NK-92 treated with Interleukin-12 subunit alpha and Interleukin-12 subunit beta, amount 100 ng/mL, for 24 hours (cell line): ENCODE measurements at regions not wholly inside any gene's neighbourhood (a gene's known extent, or its start where the extent isn't known, plus 50 kb on each side); places are given as distances from the start of the nearest gene placed in this dataset.
"Not testable (repeated sequence)": the region's sequence is repeated elsewhere in the genome, so short reads cannot be mapped to it uniquely, and the experiment has no call there.

Source experiments
- DNase-seq: peaks from one replicate; lab custom pipeline; 2025; lab: John Stamatoyannopoulos, UW

DNA sequence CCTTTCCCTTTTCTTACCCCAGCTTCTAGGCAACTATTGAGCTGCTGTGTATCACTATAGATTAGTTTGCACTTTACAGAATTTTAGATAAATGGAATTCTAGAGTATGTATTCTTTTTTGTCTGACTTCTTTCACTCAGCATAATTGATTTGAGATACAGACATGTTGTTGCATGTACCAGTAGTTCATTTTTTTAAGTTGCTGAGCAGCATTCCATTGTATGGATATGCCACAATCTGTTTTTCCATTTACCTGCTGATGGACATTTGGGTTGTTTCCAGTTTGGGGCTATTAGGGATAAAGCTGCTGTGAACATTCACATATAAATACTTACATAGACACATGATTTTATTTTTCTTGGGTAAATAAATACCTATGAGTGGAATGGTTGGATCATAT lies 135.7 kb downstream of the IGF1 start:
- DNase-seq = no peak

DNA sequence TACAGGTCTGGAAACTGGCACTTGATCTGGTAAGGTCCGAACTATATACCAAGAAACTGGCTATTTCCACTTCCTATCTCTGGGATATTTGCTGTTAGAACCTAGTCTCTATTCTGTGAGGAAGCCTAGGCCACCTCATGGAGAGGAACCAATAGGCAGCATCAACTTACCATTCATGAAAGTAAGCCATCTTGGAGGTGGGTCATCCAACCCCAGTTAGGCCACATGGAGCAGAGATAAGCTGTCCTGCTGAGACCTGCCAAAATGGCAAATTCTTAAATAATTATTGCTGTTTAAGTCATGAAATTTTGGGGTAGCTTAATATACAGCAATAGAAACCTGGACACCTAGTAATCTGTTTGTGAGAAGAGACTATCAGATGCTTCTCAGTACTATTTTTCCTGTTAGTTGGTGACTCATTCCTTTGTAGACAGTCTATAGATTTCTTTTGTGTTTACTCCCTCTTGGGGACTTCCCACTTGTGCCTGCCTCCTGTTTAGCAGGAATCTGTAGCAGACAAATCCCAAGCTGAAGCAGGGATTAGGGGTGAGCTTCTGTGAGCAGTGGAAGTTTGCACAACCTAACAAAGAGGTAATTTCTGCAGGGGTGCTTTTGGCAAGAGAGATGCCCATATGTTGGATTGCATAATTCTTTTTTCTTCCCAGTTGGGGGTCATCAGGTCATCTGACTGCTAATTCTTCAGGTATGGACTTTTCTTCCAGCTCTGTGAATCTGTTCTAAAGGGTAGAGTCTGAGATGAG lies 136.8 kb downstream of the IGF1 start:
- DNase-seq = no peak

DNA sequence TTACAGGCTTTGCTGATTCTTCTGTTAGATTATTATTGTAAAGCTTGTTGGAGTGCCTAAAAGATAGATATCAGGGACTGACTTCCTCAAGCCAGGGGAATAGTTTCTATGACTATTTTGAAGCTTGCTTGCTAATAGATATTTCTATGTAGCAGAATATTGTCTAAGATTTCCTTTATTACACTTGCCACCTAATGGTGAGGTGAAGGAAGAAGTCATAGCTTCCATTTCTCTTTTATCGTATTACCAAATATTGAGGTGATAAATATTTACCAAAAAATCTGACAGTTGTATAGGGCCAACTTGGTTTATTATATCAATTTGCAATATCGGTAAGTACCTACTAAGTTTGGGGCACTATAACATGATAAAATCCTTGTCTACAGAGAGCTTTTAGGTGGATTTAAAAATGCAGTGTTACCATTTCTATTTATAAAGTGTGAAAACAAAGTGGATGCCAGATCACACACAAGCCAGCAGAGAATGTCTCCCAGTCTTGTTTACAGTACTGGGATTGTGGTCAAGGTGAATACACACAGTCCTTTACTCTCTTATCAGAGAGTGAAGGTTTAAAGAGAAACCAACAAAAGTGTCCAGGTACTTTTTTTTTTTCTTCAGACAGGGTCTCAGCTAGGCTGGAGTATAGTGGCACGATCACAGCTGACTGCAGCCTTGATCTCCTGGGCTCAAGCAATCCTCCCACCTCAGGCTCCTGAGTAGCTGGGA lies 137.9 kb downstream of the IGF1 start:
- no peak for DNase-seq

DNA sequence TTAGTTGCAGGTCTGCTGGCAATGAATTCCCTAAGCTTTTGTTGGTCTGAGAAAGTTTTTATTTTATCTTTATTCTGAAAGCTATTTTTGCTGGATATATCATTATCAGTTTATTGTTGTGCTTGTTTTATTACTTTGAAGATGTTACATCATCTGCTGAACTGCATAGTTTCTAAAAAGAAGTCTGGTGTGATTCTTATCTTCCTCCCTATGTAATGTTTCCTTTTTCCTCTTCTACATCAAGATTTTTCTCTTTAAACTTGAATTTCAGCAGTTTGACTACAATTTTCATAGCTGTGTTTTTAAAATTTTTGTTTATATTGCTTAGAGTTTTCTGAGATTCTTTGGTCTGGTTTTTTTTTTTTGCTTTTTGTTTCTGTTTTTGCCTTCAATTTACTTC lies 137.1 kb upstream of the PMCH start:
- DNase-seq = no peak

DNA sequence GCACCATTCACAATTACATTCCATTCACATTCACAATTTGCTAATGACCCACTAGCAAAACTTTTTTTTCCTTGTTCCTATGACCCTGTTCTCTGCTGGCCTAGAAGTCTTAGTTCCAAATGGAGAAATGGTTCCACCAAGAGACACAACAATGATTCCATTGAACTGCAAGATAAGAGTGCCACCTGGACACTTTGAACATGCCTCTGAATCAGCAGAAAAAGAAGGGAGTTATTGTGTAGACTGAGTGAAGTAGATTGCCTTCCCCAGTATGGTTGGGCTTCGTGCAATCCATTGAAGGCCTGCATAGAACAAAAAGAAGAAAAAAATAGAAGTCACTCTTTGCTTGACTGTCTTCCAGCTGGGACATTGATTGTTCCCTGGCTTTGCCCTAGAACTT lies 133.8 kb upstream of the PMCH start:
- DNase-seq = no peak

DNA sequence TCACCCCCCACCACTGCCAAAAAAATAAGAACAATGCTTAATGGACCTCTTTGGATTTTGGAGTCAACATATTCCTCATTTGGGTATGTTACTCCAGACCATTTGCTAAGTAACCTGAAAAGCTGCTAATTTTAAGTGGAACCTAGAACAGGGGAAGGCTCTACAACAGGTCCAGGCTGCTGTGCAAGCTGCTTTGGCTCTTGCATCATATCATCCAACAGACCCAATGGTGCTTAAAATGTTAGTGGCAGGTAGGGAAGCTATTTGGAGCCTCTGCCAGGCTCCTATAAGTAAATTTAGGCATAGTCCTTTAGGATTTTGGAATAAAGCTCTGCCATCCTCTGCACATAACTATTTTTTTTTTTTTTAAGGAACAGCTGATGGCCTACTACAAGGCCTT lies 132.2 kb upstream of the PMCH start:
- DNase-seq = no peak

DNA sequence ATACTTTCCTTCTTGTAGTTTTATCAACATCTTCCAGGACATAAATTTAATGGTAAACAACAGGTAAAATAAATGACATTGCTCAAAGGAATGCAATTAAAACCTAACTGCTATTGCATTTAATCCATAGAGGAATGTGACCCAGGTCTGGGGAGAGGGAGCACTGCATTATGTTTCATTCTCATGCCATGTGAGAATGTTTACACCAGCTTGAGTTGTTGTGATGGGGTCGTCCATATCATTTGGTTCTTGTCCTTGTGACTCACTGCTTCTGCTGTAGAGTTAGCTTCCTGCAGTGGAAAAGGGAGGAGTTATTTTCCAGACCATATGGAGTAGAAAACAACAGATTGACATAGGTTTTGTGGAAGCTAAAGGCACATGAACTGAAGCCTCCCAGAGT lies 129.3 kb upstream of the PMCH start:
- no peak for DNase-seq

DNA sequence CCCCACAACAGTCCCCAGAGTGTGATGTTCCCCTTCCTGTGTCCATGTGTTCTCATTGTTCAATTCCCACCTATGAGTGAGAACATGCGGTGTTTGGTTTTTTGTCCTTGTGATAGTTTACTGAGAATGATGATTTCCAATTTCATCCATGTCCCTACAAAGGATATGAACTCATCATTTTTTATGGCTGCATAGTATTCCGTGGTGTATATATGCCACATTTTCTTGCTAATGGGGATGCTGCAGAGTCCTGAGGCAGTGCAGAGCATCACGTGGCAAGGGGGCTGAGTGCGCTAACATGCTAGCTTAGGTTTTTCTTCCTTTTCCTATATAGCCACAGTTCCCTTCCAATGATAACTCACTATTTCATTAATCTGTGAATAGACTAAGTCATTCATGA lies 127.5 kb upstream of the PMCH start:
- DNase-seq = not testable (repeated sequence)

DNA sequence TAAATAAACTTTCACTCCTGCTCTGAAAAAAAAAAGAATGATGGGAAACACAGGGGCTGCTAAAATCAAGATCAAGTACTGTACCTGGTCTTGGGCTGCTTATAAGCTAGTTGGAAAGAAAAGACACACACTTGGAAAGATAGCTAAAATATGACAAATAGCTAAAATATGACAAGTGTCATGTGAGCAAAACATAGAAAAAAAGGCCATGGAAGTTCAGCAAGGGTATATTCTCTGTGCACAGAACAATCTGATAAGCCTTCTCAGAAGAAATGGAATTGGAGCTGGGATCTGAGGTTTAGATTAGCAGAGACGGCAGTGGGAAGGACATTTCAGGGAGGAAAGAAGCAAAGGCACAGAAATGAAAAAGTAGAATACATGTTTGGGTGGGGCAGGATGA lies 126.2 kb upstream of the PMCH start:
- DNase-seq = no peak

DNA sequence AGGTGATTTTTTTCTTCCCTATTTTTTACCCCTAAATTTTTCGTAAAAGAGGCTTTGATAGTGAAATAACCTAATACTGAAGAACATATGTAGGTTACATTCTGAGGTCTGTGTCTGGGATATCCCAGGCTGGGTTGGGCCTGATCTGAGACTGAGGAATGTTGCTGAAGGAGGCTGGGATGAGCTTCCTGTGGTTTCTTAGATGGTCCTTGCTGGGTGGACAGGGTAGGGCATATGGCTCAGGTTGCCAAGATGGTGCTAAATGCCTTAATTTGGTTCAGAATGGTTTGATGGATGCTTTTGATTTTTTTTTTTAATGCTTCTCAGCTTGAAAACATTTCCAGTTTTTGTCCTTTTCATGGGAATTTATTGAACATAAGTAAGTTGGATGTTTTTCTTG lies 124.6 kb upstream of the PMCH start:
- no peak for DNase-seq

DNA sequence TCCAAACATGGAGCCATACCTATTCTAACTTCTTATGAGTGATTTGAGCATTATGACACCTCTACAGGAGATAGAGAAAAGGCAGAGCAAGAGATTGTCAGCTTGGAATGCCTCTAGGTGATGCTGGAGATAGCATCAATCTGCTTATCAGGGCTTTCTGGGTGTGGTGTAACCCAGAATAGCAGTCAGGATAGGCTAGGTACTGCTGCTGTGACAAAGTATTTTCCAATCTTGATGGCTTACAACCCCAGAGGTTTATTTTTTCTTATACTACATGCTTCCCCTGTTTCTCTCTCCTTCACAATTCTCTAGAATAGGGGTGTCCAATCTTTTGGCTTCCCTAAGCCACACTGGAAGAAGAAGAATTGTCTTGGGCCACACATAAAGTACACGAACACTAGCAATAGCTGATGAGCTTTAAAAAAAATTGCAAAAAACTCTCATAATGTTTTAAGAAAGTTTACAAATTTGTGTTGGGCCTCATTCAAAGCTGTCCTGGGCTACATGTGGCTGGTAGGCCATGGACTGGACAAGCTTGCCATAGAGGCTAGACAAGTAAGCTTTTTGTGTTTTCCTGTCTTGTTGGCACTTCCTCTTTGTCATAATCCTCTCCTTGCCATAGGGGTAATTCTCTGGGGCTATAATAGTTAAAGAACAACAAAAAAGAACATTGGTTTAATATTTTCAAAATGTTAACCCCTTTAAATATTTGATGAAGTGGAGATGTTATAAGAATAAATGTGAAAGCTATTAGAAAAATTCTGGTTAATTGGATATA lies 123.9 kb upstream of the PMCH start:
- DNase-seq = no peak

DNA sequence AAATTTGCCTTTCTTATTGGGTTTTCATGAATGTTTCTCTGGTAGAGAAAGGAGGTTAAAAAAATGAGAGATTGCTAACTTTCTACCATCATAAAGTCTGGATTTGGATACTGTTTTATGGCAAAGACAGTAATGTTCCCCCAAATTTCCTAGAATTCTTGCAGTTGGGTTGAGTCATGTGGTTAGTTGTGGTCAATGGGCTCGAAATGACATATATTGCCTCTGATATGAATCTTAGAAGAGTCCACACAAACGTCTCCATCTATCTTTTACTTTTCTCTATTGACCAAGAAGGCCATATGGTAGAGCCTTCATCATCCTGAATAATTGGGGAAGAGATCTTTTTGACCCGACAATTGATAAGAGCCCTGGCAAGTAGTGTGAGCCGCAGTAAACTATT lies 119.5 kb upstream of the PMCH start:
- no peak for DNase-seq

DNA sequence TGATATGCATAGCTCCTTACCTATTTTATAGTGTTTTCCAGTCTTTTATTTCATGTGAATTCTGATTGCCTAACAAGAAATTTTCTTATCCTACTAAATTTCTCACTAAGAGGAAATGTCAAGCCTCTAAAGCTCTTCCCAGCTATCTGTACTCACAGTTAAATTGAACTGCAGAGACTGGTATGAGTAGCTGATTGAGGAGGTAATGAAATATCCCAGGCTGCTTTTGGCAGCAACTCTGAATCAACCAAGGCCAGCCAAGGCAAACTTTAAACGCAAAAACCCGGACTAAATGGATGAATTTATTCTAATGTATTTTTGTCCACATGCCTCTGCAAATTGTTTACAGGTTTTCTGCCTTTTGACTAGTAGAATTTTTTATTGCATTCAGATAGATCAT lies 119.1 kb upstream of the PMCH start:
- DNase-seq = no peak

DNA sequence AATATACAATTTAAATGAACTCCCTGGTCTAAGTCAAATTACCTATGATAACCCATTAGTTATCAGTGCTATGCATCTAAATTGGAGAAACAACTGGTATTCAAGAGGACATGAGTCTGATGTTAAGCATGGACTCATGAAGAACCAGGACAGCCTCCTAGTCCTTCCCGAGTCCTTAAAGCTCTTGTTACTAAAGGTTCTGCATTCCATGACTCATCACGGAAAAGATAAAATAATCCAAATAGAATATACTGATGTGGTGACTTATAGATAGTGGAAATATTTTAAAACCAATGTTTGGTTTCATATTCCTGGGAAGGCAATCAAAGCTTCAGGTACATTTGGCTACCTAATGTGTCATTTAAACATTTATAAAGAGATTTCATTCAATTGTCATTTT lies 117.2 kb upstream of the PMCH start:
- DNase-seq = no peak

DNA sequence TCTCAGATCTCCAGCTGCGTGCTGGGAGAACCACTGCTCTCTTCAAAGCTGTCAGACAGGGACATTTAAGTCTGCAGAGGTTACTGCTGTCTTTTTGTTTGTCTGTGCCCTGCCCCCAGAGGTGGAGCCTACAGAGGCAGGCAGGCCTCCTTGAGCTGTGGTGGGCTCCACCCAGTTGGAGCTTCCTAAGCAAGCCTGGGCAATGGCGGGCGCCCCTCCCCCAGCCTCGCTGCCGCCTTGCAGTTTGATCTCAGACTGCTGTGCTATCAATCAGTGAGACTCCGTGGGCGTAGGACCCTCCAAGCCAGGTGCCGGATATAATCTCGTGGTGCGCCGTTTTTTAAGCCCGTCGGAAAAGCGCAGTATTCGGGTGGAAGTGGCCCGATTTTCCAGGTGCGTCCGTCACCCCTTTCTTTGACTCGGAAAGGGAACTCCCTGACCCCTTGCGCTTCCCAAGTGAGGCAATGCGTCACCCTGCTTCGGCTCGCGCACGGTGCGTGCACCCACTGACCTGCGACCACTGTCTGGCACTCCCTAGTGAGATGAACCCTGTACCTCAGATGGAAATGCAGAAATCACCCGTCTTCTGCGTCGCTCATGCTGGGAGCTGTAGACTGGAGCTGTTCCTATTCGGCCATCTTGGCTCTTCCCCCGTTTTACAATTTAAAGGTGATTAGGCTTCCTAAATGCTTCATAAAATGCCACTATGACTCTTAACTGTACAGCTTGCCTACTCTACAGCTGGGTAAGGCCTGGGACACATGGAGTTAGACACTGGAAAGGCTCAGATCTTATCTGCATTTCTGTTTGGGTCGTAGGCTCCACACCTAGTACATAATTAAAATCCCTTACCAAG lies 115.7 kb upstream of the PMCH start:
- not testable (repeated sequence) for DNase-seq

DNA sequence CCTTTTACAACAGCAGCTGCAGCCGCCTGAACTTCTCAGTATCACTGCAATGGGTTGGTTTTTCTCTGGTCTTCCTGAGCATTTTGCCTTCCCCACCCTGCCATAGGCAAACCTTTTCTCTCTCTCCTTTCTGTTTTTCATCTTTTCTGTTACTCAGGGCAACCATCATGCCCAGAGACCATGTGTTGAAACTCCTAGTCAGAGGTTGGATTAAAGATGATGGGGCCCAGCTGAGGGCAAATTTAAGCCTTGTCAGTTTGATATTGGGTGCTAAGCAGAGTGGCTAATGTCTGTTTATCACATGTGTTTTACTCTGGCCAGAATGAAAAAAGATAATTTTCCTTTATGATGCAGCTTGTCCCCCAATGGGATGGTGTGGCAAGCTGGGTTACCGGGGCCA lies 107.9 kb upstream of the PMCH start:
- no peak for DNase-seq

DNA sequence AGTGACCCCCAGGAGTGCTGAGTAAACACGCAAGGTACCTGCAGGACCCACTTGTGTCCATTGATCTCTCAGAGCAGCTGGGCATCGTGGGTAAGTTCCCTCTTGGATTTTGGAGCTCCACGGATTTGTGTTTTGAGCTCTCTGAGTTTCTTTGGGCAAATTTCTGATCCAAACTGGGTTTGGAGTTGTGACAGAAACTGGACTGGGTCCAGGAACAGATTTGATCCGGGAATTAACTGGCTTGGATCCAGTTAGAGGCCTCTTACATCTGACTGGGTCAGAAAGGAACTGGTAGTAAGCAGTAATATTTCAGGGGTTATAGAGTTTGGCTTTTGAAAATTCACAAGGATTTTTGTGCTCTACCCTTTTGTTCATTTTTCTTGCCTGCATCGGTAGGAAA lies 107.0 kb upstream of the PMCH start:
- DNase-seq = not testable (repeated sequence)

DNA sequence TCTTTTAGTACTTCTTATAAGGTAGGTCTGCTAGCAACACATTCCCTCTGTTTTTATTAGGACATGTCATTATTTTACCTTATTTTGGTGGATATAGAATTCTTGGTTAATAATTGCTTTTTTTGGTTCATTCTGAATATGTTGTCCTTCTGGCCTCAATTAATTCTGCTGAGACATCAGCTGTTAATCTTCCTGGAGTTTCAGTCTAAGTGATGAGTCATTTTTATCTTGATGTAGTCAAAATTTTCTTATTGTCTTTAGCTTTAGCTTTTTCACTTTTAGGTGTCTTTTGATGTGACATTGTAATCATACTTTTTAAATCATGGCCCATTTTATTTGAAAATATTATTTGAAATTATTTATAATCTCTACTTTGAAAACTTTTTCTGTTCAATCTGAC lies 104.9 kb upstream of the PMCH start:
- no peak for DNase-seq

DNA sequence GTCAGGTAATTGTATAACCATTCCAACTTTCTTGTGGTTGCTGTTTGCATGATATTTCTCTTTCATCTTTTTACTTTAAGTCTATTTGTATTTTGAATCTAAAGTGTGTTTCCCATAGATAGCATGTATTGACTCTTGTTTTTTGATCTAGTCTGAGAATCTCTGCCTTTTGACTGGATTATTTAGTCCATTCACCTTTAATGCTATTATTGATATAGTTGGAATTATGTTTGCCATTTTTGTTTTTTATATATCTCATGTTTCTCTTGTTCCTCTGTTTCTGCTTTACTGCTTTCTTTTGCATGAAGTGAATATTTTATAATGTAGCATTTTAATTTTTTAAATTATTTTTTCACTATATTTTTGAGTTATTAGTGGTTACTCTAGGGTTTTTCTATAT lies 103.9 kb upstream of the PMCH start:
- DNase-seq = no peak

DNA sequence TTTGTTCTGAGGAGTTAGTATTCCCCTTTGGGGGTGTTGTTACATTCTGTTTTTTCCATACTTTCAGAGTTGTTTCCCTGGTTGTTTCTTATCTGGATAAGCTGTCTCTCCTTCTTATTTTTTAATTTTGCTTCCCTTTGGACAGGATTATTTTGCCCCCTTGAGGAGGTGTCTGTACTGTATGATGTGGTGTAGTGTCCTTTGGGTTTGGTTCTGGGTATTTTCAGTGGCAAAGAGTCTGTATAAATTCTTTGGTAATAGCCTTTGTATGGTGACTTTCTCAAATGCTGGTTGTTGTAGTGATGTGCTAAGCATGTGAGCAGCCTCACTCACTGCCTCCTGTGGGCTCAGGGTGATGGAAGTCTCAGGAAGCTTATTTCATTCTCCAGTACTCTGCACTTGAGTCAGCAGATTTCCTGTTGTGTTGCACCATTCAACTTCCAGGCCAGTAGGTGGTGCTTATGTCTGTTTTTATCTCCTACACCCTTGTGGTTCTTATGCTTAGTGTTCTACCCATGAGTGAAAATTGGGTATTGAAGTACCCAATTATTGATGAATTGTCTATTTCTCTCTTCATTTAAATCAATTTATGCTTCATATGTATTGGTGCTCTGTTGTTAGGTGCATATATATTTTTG lies 103.3 kb upstream of the PMCH start:
- peak; percentile 4 for DNase-seq

DNA sequence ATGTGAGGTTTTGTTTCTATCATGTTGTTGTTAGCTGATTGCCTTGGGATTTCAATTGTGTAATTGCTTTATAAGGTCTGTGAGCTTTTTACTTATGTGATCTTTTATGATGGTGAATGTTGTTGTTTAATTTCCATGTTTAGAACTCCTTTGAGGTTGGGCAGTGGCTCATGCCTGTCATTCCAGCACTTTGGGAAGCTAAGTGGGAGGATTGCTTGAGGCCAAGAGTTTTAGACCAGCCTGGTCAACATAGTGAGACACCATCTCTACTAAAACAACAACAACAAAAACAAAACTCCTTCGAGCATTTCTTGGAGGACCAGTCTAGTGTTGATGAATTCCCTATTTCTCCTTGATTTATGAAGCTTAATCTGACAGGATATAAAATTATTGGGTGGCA lies 102.1 kb upstream of the PMCH start:
- DNase-seq = no peak

DNA sequence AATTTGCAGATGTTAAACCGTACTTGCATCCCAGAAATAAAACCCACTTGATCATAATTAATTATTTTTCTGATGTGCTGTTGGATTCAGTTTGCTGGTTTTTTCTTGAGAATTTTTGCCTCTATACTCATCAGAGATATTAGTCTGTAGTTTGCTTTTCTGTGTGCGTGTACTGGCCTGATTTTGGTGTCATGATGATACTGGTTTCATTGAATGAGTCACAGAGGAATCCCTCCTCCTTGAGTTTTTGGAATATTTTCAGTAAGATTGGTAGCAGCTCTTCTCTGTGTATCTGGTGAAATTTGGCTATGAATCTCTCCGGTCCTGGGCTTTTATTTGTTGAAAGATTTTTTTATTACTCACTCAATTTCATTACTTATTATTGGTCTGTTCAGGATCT lies 100.4 kb upstream of the PMCH start:
- no peak for DNase-seq
